ENCODE measurements at regions not wholly inside any gene's neighbourhood (a gene's known extent, or its start where the extent isn't known, plus 50 kb on each side); places are given as distances from the start of the nearest gene placed in this dataset.
A peak's percentile ranks its signal among the peaks of the same experiment; 100 is the strongest.

DNA sequence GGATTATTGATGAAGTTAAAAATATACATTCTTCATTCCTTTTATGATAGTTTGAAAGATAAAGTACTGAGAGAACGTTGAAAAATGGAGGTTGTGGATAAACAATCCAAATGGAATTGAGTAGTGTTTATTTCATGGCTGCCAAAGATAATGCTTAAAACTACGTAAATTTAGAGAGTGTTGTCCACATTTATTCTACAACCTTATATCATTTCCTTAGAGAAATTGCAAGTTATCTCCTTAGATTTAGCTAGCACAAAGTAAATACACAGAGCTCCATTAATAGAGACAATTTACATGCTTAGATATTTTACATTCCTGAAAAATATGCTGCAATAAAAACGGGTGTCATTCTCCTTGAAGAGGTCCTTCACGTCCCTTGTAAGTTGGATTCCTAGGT is 146.5 kb upstream of the CCDC179 start:
- Mint-ChIP-seq H3K27me3 (ENCODE audit: low read depth) (no peaks in the 10 kb centered on the region), H3K4me3 (no peak overlapping the region), H3K36me3 (peaks cover 27% of the 10 kb centered on the region), H3K9me3 (peaks cover 28% of the 10 kb centered on the region), H3K27ac (no peak overlapping the region), H3K4me1 (no peaks in the 10 kb centered on the region)
- no peak for DNase-seq (ENCODE audit: low spot score in 2 of 2, unreplicated experiment in 2 of 2)
- TF ChIP-seq, protein P1, sequence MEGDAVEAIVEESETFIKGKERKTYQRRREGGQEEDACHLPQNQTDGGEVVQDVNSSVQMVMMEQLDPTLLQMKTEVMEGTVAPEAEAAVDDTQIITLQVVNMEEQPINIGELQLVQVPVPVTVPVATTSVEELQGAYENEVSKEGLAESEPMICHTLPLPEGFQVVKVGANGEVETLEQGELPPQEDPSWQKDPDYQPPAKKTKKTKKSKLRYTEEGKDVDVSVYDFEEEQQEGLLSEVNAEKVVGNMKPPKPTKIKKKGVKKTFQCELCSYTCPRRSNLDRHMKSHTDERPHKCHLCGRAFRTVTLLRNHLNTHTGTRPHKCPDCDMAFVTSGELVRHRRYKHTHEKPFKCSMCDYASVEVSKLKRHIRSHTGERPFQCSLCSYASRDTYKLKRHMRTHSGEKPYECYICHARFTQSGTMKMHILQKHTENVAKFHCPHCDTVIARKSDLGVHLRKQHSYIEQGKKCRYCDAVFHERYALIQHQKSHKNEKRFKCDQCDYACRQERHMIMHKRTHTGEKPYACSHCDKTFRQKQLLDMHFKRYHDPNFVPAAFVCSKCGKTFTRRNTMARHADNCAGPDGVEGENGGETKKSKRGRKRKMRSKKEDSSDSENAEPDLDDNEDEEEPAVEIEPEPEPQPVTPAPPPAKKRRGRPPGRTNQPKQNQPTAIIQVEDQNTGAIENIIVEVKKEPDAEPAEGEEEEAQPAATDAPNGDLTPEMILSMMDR (IDR thresholded peaks at IDR 0.05; ENCODE audit: unreplicated experiment): no peak

DNA sequence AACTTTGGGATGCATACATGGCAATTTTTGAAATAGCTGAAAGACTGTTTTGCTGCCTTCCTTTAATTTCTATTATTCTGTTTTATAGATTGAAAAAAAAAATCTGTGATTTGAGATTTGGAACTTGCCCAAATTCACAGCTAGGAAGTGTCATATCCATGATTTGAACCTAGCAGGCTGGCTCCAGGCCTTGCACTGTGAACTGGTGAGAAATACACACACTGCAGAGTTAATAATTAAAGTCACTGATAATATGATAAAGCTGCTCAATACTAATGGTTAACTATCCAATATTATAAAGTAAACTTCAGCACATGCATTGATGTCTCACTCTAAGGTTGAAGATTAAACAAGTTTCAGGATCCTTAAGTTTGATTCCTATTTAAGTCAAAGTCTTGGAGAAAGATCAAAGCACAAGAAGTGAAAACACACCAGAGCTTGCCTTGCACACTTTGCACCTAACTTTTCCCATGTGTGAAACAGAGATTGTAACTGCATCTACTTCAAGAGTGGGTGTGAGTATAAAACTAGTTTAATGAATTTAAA is 150.6 kb upstream of the CCDC179 start:
- Mint-ChIP-seq H3K27ac (no peak overlapping the region), H3K9me3 (peaks cover 9% of the 10 kb centered on the region), H3K27me3 (ENCODE audit: low read depth) (no peaks in the 10 kb centered on the region), H3K4me1 (no peaks in the 10 kb centered on the region), H3K4me3 (no peak overlapping the region), H3K36me3 (peaks cover 7% of the 10 kb centered on the region)
- TF ChIP-seq, protein P1 (IDR thresholded peaks at IDR 0.05; ENCODE audit: unreplicated experiment): no peak
- no peak for DNase-seq (ENCODE audit: low spot score in 2 of 2, unreplicated experiment in 2 of 2)

DNA sequence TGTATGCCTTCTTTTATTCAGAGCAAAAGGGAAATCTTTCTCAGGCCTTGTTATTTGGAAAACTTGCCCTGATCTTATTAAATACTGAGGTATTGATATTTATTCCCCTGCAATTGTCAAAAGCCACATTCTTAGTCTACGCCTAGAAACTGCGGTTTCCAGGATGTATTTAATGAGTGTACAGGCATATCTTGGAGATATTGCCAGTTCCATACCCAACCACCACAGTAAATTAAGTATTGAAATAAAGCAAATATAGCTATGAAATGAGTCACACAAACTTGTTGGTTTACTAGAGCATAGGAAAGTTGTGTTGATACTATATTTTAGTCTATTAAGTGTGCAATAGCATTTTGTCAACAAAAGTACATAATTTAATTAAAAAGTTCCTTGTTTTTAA is 152.7 kb upstream of the CCDC179 start:
- no peak overlapping the region for H3K27ac Mint-ChIP-seq

DNA sequence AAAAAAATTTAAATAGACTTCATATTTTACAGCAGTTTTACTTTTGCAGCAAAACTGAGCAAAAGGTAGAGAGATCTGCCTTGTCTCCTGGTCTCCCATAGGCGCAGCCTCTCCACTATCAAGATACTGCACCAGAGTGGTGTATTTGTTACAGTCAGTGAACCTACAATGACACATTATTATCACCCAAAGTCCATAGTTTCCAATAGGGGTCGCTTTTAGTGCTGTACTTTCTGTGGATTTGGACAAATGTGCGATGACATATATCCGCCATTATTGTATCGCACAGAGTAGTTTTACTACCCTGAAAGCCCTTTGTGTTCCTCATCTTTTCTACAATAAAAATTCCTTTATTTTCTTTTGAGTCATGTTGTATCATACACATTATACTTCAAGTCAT is 153.2 kb upstream of the CCDC179 start:
- H3K9me3 Mint-ChIP-seq: peaks cover 1% of the 10 kb centered on the region
- DNase-seq (ENCODE audit: low spot score in 2 of 2, unreplicated experiment in 2 of 2): no peak

More for the DNA sequence above, 152.7 kb upstream of the CCDC179 start:
- no peaks in the 10 kb centered on the region for H3K4me1 Mint-ChIP-seq
- H3K9me3 Mint-ChIP-seq: peaks cover 6% of the 10 kb centered on the region
- no peaks in the 10 kb centered on the region for H3K27me3 Mint-ChIP-seq (ENCODE audit: low read depth)
- H3K4me3 Mint-ChIP-seq: no peak overlapping the region
- no peak for DNase-seq (ENCODE audit: low spot score in 2 of 2, unreplicated experiment in 2 of 2)
- peaks cover 4% of the 10 kb centered on the region for H3K36me3 Mint-ChIP-seq
- TF ChIP-seq, protein P1 (IDR thresholded peaks at IDR 0.05; ENCODE audit: unreplicated experiment): no peak

DNA sequence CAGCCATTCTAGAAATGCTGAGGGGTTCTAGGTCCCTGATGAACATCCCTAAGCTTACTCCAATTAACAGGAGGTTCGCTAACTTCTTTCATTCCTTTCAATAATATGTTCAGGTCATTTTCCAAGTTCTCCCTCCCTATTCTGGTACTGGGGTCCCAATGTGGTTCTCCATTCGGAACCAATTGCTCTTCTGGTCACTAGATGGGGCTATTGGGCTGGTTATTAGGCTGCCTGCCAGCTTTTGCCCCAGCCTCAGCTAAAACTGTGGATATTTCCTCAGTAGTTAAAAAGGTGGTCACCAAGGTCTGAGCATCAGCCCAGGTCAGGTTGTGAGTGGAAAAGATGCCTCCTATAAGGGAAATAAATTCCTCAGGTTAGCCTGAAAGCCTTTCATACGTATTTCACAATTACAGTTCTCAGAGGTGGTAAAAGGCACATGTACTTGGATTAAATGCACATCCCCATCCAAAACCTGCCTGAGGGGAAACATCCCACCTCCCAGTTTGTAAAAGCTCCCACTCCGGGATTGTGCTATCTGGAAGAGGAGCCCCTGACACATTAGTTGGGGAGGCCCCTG is 161.1 kb upstream of the CCDC179 start:
- Mint-ChIP-seq H3K4me1 (peaks cover 4% of the 10 kb centered on the region), H3K4me3 (no peak overlapping the region), H3K27ac (no peak overlapping the region), H3K9me3 (no peaks in the 10 kb centered on the region), H3K36me3 (no peaks in the 10 kb centered on the region), H3K27me3 (ENCODE audit: low read depth) (no peaks in the 10 kb centered on the region)
- DNase-seq (ENCODE audit: low spot score in 2 of 2, unreplicated experiment in 2 of 2): no peak
- TF ChIP-seq, protein P1 (IDR thresholded peaks at IDR 0.05; ENCODE audit: unreplicated experiment): peak; percentile 46

More for the DNA sequence above, 153.2 kb upstream of the CCDC179 start:
- TF ChIP-seq, protein P1 (IDR thresholded peaks at IDR 0.05; ENCODE audit: unreplicated experiment): no peak
- H3K36me3 Mint-ChIP-seq: peaks cover under 1% of the 10 kb centered on the region
- H3K27ac Mint-ChIP-seq: no peak overlapping the region
- no peak overlapping the region for H3K4me3 Mint-ChIP-seq
- no peaks in the 10 kb centered on the region for H3K27me3 Mint-ChIP-seq (ENCODE audit: low read depth)
- H3K4me1 Mint-ChIP-seq: no peaks in the 10 kb centered on the region
